Mucosa of gallbladder (tissue), 1 donor: ENCODE measurements at regions not wholly inside any gene's neighbourhood (a gene's known extent, or its start where the extent isn't known, plus 50 kb on each side); places are given as distances from the start of the nearest gene placed in this dataset.
"Not testable (repeated sequence)": the region's sequence is repeated elsewhere in the genome, so short reads cannot be mapped to it uniquely, and the experiment has no call there.

Experiments used
- DNase-seq: peaks from one replicate; pipeline ENCODE4 v3.0.0-alpha.2; 2020; ENCODE audit warnings: low spot score
- donor health status: DM: no; HTN: no; CAD: no.

DNA sequence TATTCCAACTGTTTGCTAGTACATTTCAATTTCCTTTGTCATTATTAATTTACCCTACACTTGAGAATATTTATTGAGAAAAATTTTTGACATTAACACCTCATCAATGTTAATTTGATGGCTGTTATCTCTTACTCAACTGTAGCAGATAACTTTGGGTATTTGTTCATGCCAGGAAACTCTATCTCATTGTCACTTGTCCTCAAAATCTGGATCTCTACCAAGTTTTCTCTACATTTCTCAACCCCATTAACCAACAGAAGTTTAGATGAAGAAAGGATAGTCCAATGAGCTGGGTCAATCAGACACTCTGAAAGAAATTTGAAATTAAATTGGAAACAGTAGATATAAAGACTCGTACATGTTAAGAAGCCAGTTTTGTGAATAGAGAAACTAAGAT lies 395.3 kb downstream of the TUSC1 start:
- DNase-seq, result no peak

GRCh38 chr9:25261445-25261844 lies 416.8 kb downstream of the TUSC1 start:
- no peak for DNase-seq

GRCh38 chr9:25260046-25260445 lies 418.2 kb downstream of the TUSC1 start:
- DNase-seq, result no peak

GRCh38 chr9:25255216-25255615 lies 423.0 kb downstream of the TUSC1 start:
- no peak for DNase-seq

DNA sequence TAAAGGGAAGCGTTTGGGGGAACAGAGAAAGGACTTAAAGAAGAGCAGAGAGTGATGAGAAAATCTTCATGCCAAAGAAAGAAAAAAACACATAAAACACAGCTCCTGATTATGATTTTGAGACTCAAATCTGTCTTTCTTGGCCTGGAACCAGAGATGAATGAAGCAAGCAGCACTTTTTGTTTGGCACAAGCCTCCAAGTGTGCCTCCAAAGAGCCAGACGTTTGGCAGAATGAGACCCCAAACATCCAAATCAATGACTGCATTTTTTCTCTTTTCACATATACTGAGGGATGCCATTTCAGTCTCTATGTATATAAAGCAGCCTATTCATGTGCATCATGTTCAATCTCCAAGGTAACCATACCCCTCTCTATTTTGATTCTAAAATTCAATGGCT lies 424.2 kb downstream of the TUSC1 start:
- DNase-seq, result no peak

DNA sequence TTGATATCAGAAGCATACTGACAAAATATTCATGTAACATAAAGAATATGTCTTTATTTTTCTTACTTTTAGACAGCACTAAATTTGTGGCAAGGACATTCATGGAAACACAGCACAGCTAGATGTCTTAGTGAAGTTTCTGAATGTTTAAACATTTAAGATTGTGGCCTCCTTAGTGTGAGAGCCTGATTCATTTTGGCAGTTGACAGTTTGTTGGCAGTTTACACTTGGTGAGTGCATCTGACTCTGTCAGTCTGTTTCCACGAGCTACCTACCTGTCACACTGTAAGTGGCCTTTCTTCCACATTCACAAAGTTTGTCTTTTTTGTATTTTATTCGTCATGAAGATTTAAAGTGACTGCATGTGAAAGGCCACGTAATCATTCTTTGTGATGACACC lies 436.8 kb downstream of the TUSC1 start:
- DNase-seq, result no peak

DNA sequence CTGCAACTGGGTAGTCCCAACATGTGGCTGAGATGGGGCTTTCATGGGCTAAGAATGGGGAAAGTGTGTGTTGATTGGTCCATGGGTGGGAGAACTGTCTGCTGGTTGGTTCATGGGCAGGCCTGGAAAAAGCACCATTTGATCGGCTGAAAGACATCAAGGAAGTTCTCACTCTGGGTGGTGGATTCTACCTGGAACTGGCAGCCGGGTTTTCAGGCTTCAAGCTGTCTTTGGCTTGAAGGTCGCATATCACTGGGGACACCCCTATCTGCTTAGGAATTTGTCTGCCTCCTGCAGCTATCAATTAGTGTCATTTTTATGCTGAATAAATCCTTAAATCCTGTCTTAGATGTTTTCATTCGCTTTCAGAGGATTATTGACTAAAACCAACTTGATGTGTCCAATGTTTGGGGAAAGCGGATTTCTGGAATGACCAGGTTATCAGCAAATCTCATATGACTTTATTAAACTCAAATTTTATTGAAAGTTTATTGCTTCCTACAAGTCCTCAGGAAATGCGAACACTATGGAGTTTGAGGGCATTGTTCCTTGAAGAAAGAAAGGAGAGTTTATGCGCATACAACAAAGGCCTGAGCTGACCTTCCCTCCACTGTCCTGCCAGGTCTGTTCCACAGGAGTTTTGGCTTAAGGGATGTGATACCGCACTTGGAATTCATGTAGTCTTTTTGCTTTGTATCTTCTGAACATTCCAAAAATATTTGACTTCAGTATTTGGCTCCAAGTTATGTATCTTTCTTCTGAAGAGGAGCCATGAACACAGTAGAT lies 451.1 kb downstream of the TUSC1 start:
- no peak for DNase-seq

DNA sequence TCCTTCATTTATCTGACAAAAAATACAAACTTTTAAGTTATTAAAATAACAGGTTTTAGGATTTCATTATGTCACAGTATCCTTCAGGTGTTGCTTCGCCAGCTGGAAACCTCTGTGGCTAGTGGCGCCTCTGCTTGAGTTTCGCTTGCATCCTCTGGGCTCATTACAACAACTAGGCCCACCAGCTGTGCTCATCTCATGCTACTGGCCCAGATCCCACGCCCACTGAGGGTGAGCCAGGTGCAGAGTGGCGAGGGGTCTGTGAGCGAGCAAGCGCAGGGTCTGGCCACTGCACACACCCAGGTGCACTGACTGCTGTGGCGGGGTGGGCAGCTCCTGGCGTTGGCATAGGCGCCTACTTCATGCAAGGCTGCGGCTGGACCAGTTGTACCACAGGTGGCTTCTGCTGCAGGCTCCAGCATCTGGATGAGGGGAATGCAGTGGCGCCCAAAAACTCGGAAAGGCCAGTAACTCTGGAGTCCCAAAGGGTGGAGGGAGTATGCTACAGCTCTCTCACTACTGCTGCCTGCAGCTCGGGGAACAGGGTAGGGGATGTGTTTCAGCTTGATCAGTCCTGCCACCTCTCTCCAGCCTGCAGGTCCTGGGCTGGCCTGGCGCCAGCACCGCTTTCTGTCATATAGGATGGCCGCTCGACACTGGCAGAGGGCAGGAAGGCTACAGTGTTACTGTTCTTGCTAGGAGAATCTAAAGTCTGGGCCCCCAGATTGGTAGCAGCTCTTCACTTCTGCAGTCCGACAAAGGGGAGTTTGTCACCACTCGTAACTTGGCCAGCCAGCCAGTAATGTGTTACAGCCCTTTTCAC lies 452.1 kb downstream of the TUSC1 start:
- no peak for DNase-seq

DNA sequence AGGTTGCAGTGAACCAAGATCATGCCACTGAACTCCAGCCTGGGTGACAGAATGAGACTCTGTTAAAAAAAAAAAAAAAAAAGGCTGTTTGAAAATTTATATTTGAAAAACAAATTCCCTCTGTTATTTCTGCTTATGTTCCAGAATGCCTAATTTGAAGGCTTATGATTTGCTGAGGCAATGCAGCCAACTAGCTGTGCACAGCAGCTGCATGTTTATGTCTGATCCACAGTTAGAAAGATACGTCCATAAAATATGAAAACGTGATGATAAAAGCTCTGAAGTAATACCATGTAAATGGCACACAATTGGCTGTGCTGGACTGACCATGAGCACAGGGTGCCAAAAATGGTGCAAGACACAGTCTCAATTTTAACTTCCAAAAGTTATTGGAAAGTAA lies 453.2 kb downstream of the TUSC1 start:
- no peak for DNase-seq

GRCh38 chr9:25224309-25224708 lies 453.9 kb downstream of the TUSC1 start:
- DNase-seq, result no peak

- DNase-seq, result no peak
These were observed 465.9 kb downstream of the TUSC1 start for GRCh38 chr9:25212361-25212760.

GRCh38 chr9:25207402-25208195 lies 470.6 kb downstream of the TUSC1 start:
- DNase-seq, result no peak

GRCh38 chr9:25206027-25206426 lies 472.2 kb downstream of the TUSC1 start:
- no peak for DNase-seq

DNA sequence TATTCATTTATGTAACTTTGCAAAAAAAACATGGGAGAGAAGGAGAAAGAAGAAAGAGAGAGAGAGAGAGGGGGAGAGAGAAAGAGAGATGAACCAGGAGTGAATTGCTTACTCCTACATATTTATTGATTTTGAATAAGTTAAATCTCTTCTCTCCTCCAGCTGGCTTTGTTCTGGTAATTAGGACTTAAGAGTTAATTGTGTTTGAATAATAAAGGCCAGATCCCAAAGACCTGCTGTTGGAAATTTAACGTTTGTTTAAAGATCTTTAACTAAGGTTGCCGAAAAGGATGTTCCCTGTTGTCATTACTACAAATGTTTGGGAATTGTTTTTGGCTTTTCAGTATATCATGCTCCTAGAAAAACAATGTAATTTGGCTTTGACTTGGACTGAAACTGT lies 473.0 kb downstream of the TUSC1 start:
- DNase-seq, result no peak

DNA sequence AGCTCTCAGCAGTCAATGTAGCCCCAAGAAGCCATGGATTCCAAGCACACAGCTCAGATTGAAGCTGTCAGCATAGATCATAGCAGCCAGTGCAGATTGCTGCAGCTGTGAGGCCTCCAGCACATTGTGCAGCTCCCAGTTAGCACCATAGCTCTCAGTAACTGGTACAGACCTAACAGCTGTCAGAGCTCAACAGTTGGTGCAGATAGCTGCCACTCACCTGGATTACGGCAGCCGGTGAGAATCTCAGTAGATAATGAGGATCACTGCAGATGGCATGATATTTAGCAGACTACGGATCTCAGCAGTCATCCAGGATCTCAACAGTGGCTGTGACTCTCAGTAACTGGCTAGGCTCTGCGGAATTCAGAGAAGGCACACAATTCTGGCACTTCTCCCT lies 500.4 kb downstream of the TUSC1 start:
- DNase-seq, result no peak

GRCh38 chr9:25129537-25129936 lies 548.7 kb downstream of the TUSC1 start:
- DNase-seq, result no peak

DNA sequence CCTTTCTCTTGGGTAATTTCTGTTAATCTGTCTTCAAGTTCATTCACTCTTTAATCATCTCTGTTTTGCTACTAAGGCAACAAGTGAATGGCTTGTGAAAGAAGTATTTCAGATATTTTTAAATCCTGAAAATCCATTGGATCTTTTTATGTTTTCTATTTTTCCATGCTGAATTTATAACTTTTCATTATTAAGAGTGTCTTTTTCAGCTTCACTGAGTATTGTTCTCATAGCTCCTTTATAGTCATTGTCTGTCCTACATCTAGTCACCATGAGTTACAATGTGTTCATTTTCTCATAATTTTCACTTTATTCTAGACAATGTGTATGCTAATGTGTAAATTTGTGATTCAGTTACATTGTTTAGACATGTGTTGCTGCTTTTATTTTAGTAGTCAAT lies 556.4 kb downstream of the TUSC1 start:
- no peak for DNase-seq

GRCh38 chr9:25119041-25119440 lies 559.2 kb downstream of the TUSC1 start:
- DNase-seq, result no peak

GRCh38 chr9:25117791-25118190 lies 560.5 kb downstream of the TUSC1 start:
- no peak for DNase-seq

- not testable (repeated sequence) for DNase-seq
These were observed 556.5 kb upstream of the IZUMO3 start for GRCh38 chr9:25102204-25102603.

DNA sequence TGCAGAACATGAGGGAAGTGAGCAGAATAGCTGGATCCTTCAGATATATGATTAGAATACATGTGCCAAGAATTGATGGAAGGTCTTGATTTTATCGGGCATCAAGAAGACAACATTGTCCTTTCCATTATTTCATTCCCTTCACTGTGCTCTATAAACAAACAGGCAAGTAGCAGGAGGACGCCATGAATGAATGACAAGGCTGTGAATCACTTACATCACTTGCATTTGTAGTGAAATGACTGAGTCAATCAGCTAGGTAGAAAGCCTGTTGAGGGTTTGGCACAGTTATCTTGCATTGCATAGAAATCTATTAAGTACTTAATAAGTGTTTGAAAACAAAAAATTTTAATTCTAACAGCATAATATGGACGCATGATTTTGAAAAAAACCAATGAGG lies 548.8 kb upstream of the IZUMO3 start:
- no peak for DNase-seq

DNA sequence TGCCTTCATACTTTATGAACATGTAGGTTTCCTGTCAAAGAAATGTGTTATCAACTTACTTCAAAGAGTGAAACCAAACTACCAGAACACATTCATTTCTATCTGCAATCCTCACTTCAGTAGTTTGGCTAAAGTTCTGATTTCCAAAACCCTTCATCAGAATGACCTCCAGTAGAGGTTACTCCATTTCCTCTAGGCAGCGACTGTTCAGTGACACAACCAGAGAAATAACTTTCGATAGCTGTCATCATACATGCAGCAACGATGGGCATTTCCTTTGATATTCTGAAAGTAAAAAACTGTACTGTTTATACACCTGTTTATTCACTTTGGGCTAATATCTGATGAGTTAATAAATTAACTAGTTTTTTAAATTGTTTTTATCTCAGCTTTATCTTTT lies 532.5 kb upstream of the IZUMO3 start:
- no peak for DNase-seq
